A673 (cell line): ENCODE measurements at regions not wholly inside any gene's neighbourhood (a gene's known extent, or its start where the extent isn't known, plus 50 kb on each side); places are given as distances from the start of the nearest gene placed in this dataset.

Experiments used
- EZH2 ChIP-seq: fragments of 200-600 bp; sonication (generic); IDR thresholded peaks from 2 replicates; pipeline ENCODE4 v1.6.1; 2017; ENCODE audit warnings: borderline replicate concordance, low read depth, mild to moderate bottlenecking, mixed read lengths, antibody characterized with exemption, low read length; ENCODE audit not compliant: poor library complexity, severe bottlenecking
- TF ChIP-seq, protein P1 (sequence below): fragments of 300-800, 200-600 bp; sonication (generic); conservative IDR thresholded peaks from 2 replicates; pipeline ENCODE4 v1.5.1; 2017; ENCODE audit warnings: low read depth, mild to moderate bottlenecking, antibody characterized with exemption, low read length, moderate library complexity, mixed read lengths

DNA sequence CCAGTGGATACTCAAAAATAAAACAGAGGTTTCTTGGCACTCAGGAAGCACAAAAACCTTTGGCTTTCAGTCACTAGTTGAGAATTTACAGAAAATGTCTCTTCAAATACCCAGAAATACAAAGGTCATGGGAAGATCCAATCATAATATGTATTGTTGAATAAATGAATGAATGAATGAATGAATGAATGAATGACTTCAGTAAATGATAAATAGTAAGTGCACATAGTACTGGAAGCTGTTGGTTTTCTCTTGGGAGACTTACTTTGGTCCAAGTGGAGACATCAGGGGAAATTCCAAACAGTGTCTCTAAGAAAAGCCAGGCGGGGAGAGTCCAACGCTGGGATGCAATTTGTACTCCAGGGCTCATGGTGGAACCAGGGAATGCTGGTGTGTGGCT, 261.3 kb upstream of the KLHL29 start:
- TF ChIP-seq, protein P1, sequence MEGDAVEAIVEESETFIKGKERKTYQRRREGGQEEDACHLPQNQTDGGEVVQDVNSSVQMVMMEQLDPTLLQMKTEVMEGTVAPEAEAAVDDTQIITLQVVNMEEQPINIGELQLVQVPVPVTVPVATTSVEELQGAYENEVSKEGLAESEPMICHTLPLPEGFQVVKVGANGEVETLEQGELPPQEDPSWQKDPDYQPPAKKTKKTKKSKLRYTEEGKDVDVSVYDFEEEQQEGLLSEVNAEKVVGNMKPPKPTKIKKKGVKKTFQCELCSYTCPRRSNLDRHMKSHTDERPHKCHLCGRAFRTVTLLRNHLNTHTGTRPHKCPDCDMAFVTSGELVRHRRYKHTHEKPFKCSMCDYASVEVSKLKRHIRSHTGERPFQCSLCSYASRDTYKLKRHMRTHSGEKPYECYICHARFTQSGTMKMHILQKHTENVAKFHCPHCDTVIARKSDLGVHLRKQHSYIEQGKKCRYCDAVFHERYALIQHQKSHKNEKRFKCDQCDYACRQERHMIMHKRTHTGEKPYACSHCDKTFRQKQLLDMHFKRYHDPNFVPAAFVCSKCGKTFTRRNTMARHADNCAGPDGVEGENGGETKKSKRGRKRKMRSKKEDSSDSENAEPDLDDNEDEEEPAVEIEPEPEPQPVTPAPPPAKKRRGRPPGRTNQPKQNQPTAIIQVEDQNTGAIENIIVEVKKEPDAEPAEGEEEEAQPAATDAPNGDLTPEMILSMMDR, result no peak
- TF ChIP-seq EZH2, result no peak
